PC-9 (cell line): ENCODE measurements at regions not wholly inside any gene's neighbourhood (a gene's known extent, or its start where the extent isn't known, plus 50 kb on each side); places are given as distances from the start of the nearest gene placed in this dataset.

Experiments used
- CTCF ChIP-seq: fragments of 200-600 bp; sonication (generic); conservative IDR thresholded peaks from 2 replicates; pipeline ENCODE4 v1.6.1; 2017; ENCODE audit warnings: mixed run types, antibody characterized with exemption, mild to moderate bottlenecking, moderate library complexity
- EZH2 ChIP-seq: fragments of 200-600 bp; sonication (generic); IDR thresholded peaks from 2 replicates; pipeline ENCODE4 v1.8.0; 2017; ENCODE audit warnings: antibody characterized with exemption, low read depth

- TF ChIP-seq CTCF (no peak), EZH2 (no peak)
Measured at GRCh38 chr15:77786181-77786890, 153.6 kb upstream of the LINGO1 start.
